ENCODE measurements at regions not wholly inside any gene's neighbourhood (a gene's known extent, or its start where the extent isn't known, plus 50 kb on each side); places are given as distances from the start of the nearest gene placed in this dataset.

- no peak for DNase-seq (ENCODE audit: low read depth)
- H3K4me3 ChIP-seq (ENCODE audit: low read length): no peak overlapping the region
- TF ChIP-seq, protein P1, sequence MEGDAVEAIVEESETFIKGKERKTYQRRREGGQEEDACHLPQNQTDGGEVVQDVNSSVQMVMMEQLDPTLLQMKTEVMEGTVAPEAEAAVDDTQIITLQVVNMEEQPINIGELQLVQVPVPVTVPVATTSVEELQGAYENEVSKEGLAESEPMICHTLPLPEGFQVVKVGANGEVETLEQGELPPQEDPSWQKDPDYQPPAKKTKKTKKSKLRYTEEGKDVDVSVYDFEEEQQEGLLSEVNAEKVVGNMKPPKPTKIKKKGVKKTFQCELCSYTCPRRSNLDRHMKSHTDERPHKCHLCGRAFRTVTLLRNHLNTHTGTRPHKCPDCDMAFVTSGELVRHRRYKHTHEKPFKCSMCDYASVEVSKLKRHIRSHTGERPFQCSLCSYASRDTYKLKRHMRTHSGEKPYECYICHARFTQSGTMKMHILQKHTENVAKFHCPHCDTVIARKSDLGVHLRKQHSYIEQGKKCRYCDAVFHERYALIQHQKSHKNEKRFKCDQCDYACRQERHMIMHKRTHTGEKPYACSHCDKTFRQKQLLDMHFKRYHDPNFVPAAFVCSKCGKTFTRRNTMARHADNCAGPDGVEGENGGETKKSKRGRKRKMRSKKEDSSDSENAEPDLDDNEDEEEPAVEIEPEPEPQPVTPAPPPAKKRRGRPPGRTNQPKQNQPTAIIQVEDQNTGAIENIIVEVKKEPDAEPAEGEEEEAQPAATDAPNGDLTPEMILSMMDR (IDR thresholded peaks at IDR 0.05; ENCODE audit: insufficient read depth, low read depth, low read length, missing control alignments): no peak
These were observed 442.1 kb upstream of the EYS start for GRCh38 chr6:66149132-66149531.

- H3K4me3 ChIP-seq (ENCODE audit: low read length): no peak overlapping the region
- DNase-seq (ENCODE audit: low read depth): no peak
- TF ChIP-seq, protein P1 (IDR thresholded peaks at IDR 0.05; ENCODE audit: insufficient read depth, low read depth, low read length, missing control alignments): no peak
These were observed 438.8 kb upstream of the EYS start for GRCh38 chr6:66145867-66146266.

GRCh38 chr6:66134021-66134420 is 427.0 kb upstream of the EYS start:
- H3K4me3 ChIP-seq (ENCODE audit: low read length): no peak overlapping the region
- DNase-seq (ENCODE audit: low read depth): no peak
- TF ChIP-seq, protein P1 (IDR thresholded peaks at IDR 0.05; ENCODE audit: insufficient read depth, low read depth, low read length, missing control alignments): no peak

DNA sequence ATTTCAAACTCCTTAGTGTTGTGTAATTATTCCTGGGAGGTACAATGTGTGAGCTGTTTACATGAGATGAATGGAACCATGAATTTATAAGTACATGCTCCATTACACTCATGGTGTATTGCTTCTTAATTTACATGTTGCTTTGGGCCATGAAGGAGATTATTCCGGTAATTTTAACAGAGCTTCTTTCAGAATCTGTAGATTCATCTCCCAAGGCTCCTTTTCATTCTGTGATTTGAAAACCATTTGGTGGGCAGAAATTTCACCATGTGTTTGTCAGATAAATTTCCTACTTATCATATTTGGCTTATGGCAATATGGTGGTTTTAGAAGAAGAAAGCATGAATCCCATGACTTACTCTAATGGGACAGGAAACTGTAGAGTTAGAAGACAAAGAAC is 421.6 kb upstream of the EYS start:
- TF ChIP-seq, protein P1 (IDR thresholded peaks at IDR 0.05; ENCODE audit: insufficient read depth, low read depth, low read length, missing control alignments): no peak
- DNase-seq (ENCODE audit: low read depth): no peak
- no peak overlapping the region for H3K4me3 ChIP-seq (ENCODE audit: low read length)

- DNase-seq (ENCODE audit: low read depth): no peak
- TF ChIP-seq, protein P1 (IDR thresholded peaks at IDR 0.05; ENCODE audit: insufficient read depth, low read depth, low read length, missing control alignments): no peak
- no peak overlapping the region for H3K4me3 ChIP-seq (ENCODE audit: low read length)
These were observed 421.2 kb upstream of the EYS start for GRCh38 chr6:66128243-66128642.

DNA sequence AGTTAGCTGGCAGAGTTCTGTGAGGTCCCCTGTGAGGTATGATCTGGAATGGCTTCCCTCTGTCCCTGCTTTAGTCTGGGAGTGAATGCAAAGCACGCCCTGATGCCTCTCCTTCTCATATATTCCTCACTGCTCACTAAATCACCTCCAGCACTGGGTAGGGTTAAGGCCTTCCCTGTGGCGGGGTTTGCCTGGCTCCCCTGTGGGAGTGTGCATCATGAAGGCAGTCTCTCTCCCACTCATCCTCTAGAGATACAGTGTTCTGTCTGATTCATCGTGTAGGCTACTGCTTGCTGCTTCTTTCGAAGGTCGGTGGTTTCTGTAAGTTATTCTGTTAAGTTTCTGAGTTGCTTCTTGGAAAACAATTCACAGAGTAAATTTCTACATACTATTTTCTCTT is 420.0 kb upstream of the EYS start:
- H3K4me3 ChIP-seq (ENCODE audit: low read length): no peak overlapping the region
- TF ChIP-seq, protein P1 (IDR thresholded peaks at IDR 0.05; ENCODE audit: insufficient read depth, low read depth, low read length, missing control alignments): no peak
- DNase-seq (ENCODE audit: low read depth): no peak

GRCh38 chr6:66126358-66126757 is 419.3 kb upstream of the EYS start:
- TF ChIP-seq, protein P1 (IDR thresholded peaks at IDR 0.05; ENCODE audit: insufficient read depth, low read depth, low read length, missing control alignments): no peak
- DNase-seq (ENCODE audit: low read depth): no peak
- H3K4me3 ChIP-seq (ENCODE audit: low read length): no peak overlapping the region
